ENCODE measurements at regions not wholly inside any gene's neighbourhood (a gene's known extent, or its start where the extent isn't known, plus 50 kb on each side); places are given as distances from the start of the nearest gene placed in this dataset.

DNA sequence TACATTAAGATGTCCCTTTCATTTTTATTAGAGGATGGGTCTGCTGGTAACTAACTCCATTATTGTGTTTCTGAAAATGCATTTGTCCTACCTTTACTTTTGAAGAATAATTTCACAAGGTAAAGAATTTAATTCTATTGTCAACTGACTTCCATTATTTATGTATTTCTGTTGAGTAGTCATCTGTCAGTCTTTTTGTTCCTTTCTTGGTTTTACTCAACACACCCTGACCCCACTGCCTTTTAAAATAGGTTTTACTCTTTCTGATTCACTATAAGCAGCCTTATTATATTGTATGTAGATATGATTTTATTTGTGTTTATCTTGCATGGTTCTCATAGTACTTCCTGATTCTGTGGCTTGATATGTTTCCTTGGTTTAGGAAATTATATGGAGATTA, 237.5 kb downstream of the TGFB2 start:
- H3K27ac ChIP-seq: no peak overlapping the region
- H3K4me3 ChIP-seq: no peak overlapping the region
- DNase-seq (no peak), ATAC-seq (no peak)
- intact Hi-C loops (cut with DNase I): no loop called here
- H3K9me3 ChIP-seq: no peaks in the 10 kb centered on the region
- no peaks in the 10 kb centered on the region for H3K27me3 ChIP-seq
- TF ChIP-seq, protein P1, sequence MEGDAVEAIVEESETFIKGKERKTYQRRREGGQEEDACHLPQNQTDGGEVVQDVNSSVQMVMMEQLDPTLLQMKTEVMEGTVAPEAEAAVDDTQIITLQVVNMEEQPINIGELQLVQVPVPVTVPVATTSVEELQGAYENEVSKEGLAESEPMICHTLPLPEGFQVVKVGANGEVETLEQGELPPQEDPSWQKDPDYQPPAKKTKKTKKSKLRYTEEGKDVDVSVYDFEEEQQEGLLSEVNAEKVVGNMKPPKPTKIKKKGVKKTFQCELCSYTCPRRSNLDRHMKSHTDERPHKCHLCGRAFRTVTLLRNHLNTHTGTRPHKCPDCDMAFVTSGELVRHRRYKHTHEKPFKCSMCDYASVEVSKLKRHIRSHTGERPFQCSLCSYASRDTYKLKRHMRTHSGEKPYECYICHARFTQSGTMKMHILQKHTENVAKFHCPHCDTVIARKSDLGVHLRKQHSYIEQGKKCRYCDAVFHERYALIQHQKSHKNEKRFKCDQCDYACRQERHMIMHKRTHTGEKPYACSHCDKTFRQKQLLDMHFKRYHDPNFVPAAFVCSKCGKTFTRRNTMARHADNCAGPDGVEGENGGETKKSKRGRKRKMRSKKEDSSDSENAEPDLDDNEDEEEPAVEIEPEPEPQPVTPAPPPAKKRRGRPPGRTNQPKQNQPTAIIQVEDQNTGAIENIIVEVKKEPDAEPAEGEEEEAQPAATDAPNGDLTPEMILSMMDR (IDR thresholded peaks at IDR 0.05): no peak
- H3K4me1 ChIP-seq: no peaks in the 10 kb centered on the region
- no peaks in the 10 kb centered on the region for H3K36me3 ChIP-seq

DNA sequence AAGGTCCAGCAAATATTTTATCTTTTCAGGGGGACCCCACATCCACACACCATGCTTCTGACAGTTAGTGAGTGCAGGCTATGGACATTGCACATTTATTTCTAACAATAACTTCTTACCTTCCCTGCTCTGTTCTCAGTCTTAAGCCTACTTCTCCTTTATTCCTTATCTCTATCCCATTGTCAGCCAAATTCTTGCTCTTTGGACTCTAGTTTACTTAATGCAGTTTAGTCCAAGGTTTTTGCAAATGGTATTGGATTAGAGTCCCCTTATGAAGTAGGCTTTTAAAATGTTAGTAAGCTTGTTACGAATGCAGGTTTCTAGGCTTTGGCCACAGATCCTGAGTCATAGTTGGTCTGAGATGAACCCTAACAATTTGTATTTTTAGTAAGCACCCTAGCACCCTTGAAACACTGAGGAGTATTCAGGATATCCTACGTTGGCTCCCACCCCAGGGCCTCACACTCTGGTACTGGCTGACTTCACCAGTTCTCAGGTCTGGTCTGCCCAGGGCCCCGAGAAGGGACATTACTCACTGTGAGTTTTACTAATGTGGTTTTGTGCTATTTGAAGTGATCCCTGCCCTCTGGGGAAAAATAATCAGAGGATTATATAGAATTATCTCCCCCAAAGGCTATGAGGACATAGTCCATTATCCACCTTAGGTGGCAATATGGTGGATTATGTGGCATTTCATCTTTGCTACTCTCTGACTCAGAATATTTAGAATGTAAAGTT, 239.5 kb downstream of the TGFB2 start:
- Histone ChIP-seq H3K4me3 (no peak overlapping the region), H3K27ac (no peak overlapping the region), H3K27me3 (no peaks in the 10 kb centered on the region), H3K36me3 (no peaks in the 10 kb centered on the region), H3K4me1 (no peaks in the 10 kb centered on the region), H3K9me3 (no peaks in the 10 kb centered on the region)
- TF ChIP-seq, protein P1 (IDR thresholded peaks at IDR 0.05): no peak
- DNase-seq: no peak
- intact Hi-C loops (cut with DNase I): no loop called here
- ATAC-seq: peak; percentile 23

DNA sequence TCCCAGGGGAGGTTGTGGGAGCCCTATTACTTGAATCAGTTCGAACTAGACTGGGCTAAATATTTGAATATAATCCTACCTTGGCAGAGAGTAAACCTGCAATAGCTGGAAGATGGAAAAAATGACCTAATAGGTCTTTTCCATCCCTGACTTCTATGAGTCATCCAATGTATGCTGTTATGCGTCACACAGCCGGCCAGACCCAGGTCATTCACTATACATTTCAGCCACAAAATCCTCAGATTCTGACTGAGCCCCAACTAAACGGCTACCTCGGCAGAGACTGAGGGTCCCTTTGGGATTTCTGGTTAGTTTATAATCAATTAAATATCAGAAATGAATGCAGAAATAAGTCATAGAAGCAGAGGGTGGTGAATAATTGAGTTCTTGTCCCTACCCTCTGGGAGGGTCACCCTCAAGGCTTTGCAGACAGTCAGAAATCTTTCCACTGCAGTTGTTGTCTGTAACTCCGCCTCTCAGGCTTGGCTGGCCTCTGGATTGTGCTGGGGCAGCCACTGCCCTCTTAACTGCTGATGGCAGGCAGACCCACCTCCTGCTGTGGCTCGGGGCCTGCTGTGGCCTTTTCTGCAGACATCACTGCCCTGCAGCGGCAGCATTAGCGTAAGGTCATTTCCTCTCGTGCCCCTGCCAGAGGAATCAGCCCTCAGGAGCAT, 240.5 kb downstream of the TGFB2 start:
- H3K27ac ChIP-seq: no peak overlapping the region

DNA sequence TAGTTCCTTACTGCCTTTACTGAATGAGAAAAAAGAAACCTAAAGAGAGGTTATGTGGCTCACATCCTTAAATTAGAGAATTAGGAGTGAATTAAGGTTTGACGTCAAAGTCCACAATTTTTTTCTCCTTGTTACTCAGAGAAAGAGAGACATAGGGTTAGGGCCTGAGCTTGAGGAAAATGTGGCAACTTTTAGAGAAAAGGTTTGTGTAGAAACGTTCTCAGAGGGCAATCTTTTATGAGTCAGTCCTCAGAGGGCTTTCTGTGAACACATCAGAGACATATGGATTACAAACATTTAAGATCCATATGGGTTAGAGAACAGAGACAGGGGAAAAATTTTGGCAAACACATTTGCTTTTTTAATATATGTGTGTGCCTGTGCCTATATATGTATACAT, 242.8 kb downstream of the TGFB2 start:
- Histone ChIP-seq H3K27ac (no peak overlapping the region), H3K27me3 (no peaks in the 10 kb centered on the region), H3K9me3 (no peaks in the 10 kb centered on the region), H3K4me3 (no peak overlapping the region), H3K36me3 (no peaks in the 10 kb centered on the region), H3K4me1 (no peaks in the 10 kb centered on the region)
- DNase-seq (no peak), ATAC-seq (no peak)
- TF ChIP-seq, protein P1 (IDR thresholded peaks at IDR 0.05): no peak
- intact Hi-C loops (cut with DNase I): no loop called here

More for the DNA sequence above, 240.5 kb downstream of the TGFB2 start:
- TF ChIP-seq, protein P1 (IDR thresholded peaks at IDR 0.05): no peak
- intact Hi-C loops (cut with DNase I): no loop called here
- no peak for DNase-seq
- no peaks in the 10 kb centered on the region for H3K36me3 ChIP-seq
- H3K4me1 ChIP-seq: no peaks in the 10 kb centered on the region
- ATAC-seq: peak; percentile 10
- no peaks in the 10 kb centered on the region for H3K27me3 ChIP-seq
- H3K9me3 ChIP-seq: no peaks in the 10 kb centered on the region
- no peak overlapping the region for H3K4me3 ChIP-seq

DNA sequence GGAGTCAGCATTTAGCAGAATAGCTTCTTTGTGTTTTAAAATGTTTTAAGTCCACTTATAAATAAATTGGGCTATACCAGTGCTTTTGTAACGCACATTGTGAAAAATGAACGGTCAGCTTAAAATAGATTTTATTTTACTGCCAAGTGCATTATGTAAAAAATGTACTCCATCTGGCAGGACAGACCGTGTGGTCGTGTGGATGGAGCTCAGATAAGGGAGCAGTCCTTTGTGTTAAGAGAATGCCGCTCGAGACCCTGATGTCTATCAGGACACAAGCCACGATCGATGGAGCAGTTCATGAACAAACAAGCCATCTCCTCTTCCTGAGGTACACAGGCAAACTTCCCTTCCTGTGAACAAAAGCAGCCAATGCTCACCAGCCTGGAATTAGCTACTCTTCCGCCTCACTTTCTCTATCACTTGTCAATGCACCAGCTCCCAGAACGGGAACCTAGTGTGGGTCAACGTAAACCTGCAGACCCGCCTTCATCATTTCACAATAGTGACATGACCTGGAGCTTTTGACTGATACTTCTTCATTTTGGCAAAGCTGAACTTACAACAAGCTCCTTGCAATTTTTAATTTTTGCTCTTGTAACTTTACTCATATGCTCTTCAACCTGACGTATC, 243.5 kb downstream of the TGFB2 start:
- Histone ChIP-seq H3K27me3 (no peaks in the 10 kb centered on the region), H3K4me1 (no peaks in the 10 kb centered on the region), H3K9me3 (no peaks in the 10 kb centered on the region), H3K4me3 (no peak overlapping the region), H3K36me3 (no peaks in the 10 kb centered on the region), H3K27ac (no peak overlapping the region)
- TF ChIP-seq, protein P1 (IDR thresholded peaks at IDR 0.05): no peak
- ATAC-seq (no peak), DNase-seq (no peak)
- intact Hi-C loops (cut with DNase I): no loop called here
